GM12878 (cell line): ENCODE measurements at regions not wholly inside any gene's neighbourhood (a gene's known extent, or its start where the extent isn't known, plus 50 kb on each side); places are given as distances from the start of the nearest gene placed in this dataset.

Experiments
- ATAC-seq: fragments of 200-7000 bp; cut with Tn5 transposase; 3 replicates; pipeline ENCODE4 v1.9.1; 2020; ENCODE audit warnings: mild to moderate bottlenecking, moderate library complexity
- BruUV-seq: library from RNA; stranded (reverse); fragments of 400-500 nt; replicated peaks from 2 replicates; lab custom pipeline; 2021; lab: Mats Ljungman, UMichigan
- CTCF ChIA-PET: fragments of 300-600 bp; sonication (Branson Sonifier 250); formaldehyde crosslinking; extraction: SDS; loops from one replicate; lab custom pipeline; 2021; ENCODE audit warnings: inconsistent platforms; lab: Yijun Ruan, JAX
- POLR2A ChIA-PET: fragments of 350-600 bp; formaldehyde crosslinking; extraction: SDS; loops from one replicate; lab custom pipeline; 2021; ENCODE audit warnings: inconsistent platforms; lab: Charles Lee
- RAD21 ChIA-PET: fragments of 300-600 bp; sonication (Branson Sonifier 250); formaldehyde crosslinking; loops from one replicate; lab custom pipeline; 2023; ENCODE audit warnings: antibody characterized with exemption; ENCODE audit not compliant: unreplicated experiment; lab: Charles Lee
- SMC1A ChIA-PET: fragments of 300-600 bp; sonication (Branson Sonifier 250); formaldehyde crosslinking; loops from one replicate; lab custom pipeline; 2023; ENCODE audit not compliant: unreplicated experiment, uncharacterized antibody; lab: Charles Lee
- DNase-seq: peaks from one replicate; pipeline ENCODE4 v3.0.0-alpha.2; 2011; ENCODE audit warnings: low read depth, low spot score
- FAIRE-seq: peaks from 3 replicates; lab custom pipeline; 2011; peaks lifted over from hg19 to GRCh38; lab: Jason Lieb, UNC
- H2AFZ ChIP-seq: 2 replicates; pipeline ENCODE4 v1.6.0; 2011; ENCODE audit warnings: low read depth, low read length, control low read depth; ENCODE audit not compliant: control insufficient read depth
- H3K27ac ChIP-seq: 2 replicates; pipeline ENCODE4 v1.5.1; 2011; ENCODE audit warnings: control low read depth; ENCODE audit not compliant: control insufficient read depth, insufficient read depth
- H3K27me3 ChIP-seq, 2 experiments: replicated peaks in 1 of 2; 2 replicates each; pipeline versions ENCODE4 v1.6.0 to v1.6.1; 2011; ENCODE audit warnings: low read length in 1 of 2; ENCODE audit not compliant: control insufficient read depth in 2 of 2, insufficient read depth in 2 of 2
- H3K36me3 ChIP-seq, 2 experiments: 2 replicates each; pipeline ENCODE4 v1.5.1; 2011; ENCODE audit warnings: low read length in 1 of 2; ENCODE audit not compliant: control insufficient read depth in 2 of 2, insufficient read depth in 2 of 2
- H3K4me1 ChIP-seq: 2 replicates; pipeline ENCODE4 v1.6.1; 2011; ENCODE audit warnings: mild to moderate bottlenecking, low read length, moderate library complexity, mixed read lengths; ENCODE audit not compliant: control insufficient read depth, insufficient read depth
- H3K4me2 ChIP-seq: 2 replicates; pipeline ENCODE4 v1.6.0; 2011; ENCODE audit warnings: control low read depth; ENCODE audit not compliant: control insufficient read depth, insufficient read depth
- H3K4me3 ChIP-seq: fragments of 200-600 bp; sonication (generic); 2 replicates; pipeline ENCODE4 v1.5.1; 2016
- H3K79me2 ChIP-seq: 2 replicates; pipeline ENCODE4 v1.6.0; 2011; ENCODE audit warnings: low read length; ENCODE audit not compliant: control insufficient read depth, insufficient read depth
- H3K9ac ChIP-seq: 2 replicates; pipeline ENCODE4 v1.8.0; 2011; ENCODE audit warnings: low read length, control low read depth, mixed read lengths; ENCODE audit not compliant: control insufficient read depth, insufficient read depth
- H3K9me3 ChIP-seq: replicated peaks from 3 replicates; pipeline ENCODE4 v1.5.1; 2011; ENCODE audit warnings: mild to moderate bottlenecking, low read length; ENCODE audit not compliant: control insufficient read depth, insufficient read depth
- H4K20me1 ChIP-seq: 2 replicates; pipeline ENCODE4 v1.6.0; 2011; ENCODE audit not compliant: control insufficient read depth, insufficient read depth
- ATF2 ChIP-seq: IDR thresholded peaks from 2 replicates; pipeline ENCODE4 v1.6.1; 2012; ENCODE audit warnings: low read length, inconsistent platforms
- ATF7 ChIP-seq: fragments of 450-650 bp; IDR thresholded peaks from 2 replicates; pipeline ENCODE4 v1.6.1; 2016; ENCODE audit warnings: low read depth, mild to moderate bottlenecking
- BCL11A ChIP-seq: IDR thresholded peaks from 2 replicates; pipeline ENCODE4 v1.6.1; 2011; ENCODE audit warnings: low read depth, low read length
- BMI1 ChIP-seq: fragments of 450-650 bp; IDR thresholded peaks from 2 replicates; pipeline ENCODE4 v1.6.1; 2016; ENCODE audit warnings: mild to moderate bottlenecking, moderate library complexity, borderline replicate concordance
- MTA3 ChIP-seq: IDR thresholded peaks from 2 replicates; pipeline ENCODE4 v1.6.1; 2012; ENCODE audit warnings: low read length, inconsistent platforms, borderline replicate concordance
- NFYA ChIP-seq: IDR thresholded peaks from 2 replicates; pipeline ENCODE4 v1.6.1; 2011; ENCODE audit warnings: low read depth, mild to moderate bottlenecking, low read length, improper control_type of control experiment, borderline replicate concordance
- PAX5 ChIP-seq: IDR thresholded peaks from 2 replicates; pipeline ENCODE4 v1.6.1; 2011; ENCODE audit warnings: low read depth, low read length, borderline replicate concordance
- RCOR1 ChIP-seq: conservative IDR thresholded peaks from 2 replicates; pipeline ENCODE4 v1.6.1; 2012; ENCODE audit warnings: low read depth, low read length, improper control_type of control experiment
- SRF ChIP-seq, 2 experiments: IDR thresholded peaks; 2 replicates each; pipeline ENCODE4 v1.6.1; 2011; ENCODE audit warnings: low read depth in 2 of 2, low read length in 2 of 2, mild to moderate bottlenecking in 1 of 2, moderate library complexity in 1 of 2
- TBL1XR1 ChIP-seq: IDR thresholded peaks from 2 replicates; pipeline ENCODE4 v1.6.1; 2012; ENCODE audit warnings: low read depth, low read length, improper control_type of control experiment
- YBX1 ChIP-seq: fragments of 450-650 bp; IDR thresholded peaks from 2 replicates; pipeline ENCODE4 v1.6.1; 2016; ENCODE audit warnings: antibody characterized with exemption
- WGBS: methylation state at CpG from one replicate; pipeline ENCODE4 v1.1.6; 2016; ENCODE audit warnings: low lambda C conversion rate; ENCODE audit not compliant: insufficient replicate concordance, insufficient coverage; ENCODE audit errors: missing lambda C conversion rate; 5-methylcytosine and 5-hydroxymethylcytosine counted together
- in situ Hi-C: fragments of 300-500 bp; cut with MboI; formaldehyde crosslinking; loops from 9 replicates; pipeline ENCODE4 v1.14.3; 2018; ENCODE audit warnings: mixed read lengths
- intact Hi-C: fragments of 100-400 bp; cut with micrococcal nuclease; formaldehyde crosslinking; loops from one replicate; pipeline ENCODE4 v1.14.2; 2022; ENCODE audit not compliant: unreplicated experiment

GRCh38 chr17:69655902-69656301, 241.4 kb downstream of the MAP2K6 start:
- ATAC-seq (no peak), DNase-seq (no peak), FAIRE-seq (no peak)
- intact Hi-C loops: no loop called here
- no peaks in the 10 kb centered on the region for H4K20me1 ChIP-seq
- H3K4me1 ChIP-seq: no peaks in the 10 kb centered on the region
- ChIA-PET SMC1A (interaction anchor here (1.3 kb wide), 1 partner anchor 9 kb away, joined by 4 read pairs; no protein-coding TSS in a partner anchor), RAD21 (no interaction called here), CTCF (no interaction called here), POLR2A (interaction anchor here (0.6 kb wide), 1 partner anchor 1402 kb away, joined by 4 read pairs; no protein-coding TSS in a partner anchor)
- no TSS peak for BruUV-seq
- WGBS: 44% methylated on average over 5 of the region's 5 CpGs
- H3K79me2 ChIP-seq: no peaks in the 10 kb centered on the region
- H3K9ac ChIP-seq: no peak overlapping the region
- no peaks in the 10 kb centered on the region for H3K9me3 ChIP-seq
- H3K27me3 ChIP-seq: no peaks in the 10 kb centered on the region
- in situ Hi-C loops: no loop called here
- no peak overlapping the region for H3K4me3 ChIP-seq
- H3K36me3 ChIP-seq: no peaks in the 10 kb centered on the region
- no peak overlapping the region for H2AFZ ChIP-seq
- H3K27ac ChIP-seq: no peak overlapping the region
- H3K4me2 ChIP-seq: no peak overlapping the region
- TF ChIP-seq TBL1XR1 (no peak), SRF (IDR thresholded peaks at IDR 0.05; ENCODE audit: low read depth in 2 of 2, low read length in 2 of 2) (no peak), ATF7 (no peak), RCOR1 (no peak), NFYA (no peak), YBX1 (no peak), BCL11A (no peak), ATF2 (no peak), BMI1 (no peak), MTA3 (no peak), PAX5 (no peak)
- TF ChIP-seq, all 136 proteins: peak for 0
